Thymus (tissue), 11 donors: ENCODE measurements at regions not wholly inside any gene's neighbourhood (a gene's known extent, or its start where the extent isn't known, plus 50 kb on each side); places are given as distances from the start of the nearest gene placed in this dataset.

Source experiments
- DNase-seq, 9 donors: peaks; one replicate each; pipeline ENCODE4 v3.0.0-alpha.2; 2013; ENCODE audit warnings: low spot score in 9 of 9, low read depth in 6 of 9, missing footprints in 1 of 9
- H3K27ac ChIP-seq, 2 donors: one replicate each; pipeline ENCODE4 v1.5.1; 2013; ENCODE audit warnings: control low read depth in 1 of 2, low read depth in 1 of 2, low read length in 1 of 2, mild to moderate bottlenecking in 1 of 2, moderate library complexity in 1 of 2
- H3K27me3 ChIP-seq, 2 donors: one replicate each; pipeline ENCODE4 v1.5.1; 2013; ENCODE audit warnings: low read length in 1 of 2; ENCODE audit not compliant: control insufficient read depth in 2 of 2, insufficient read depth in 1 of 2
- H3K36me3 ChIP-seq, 2 donors: one replicate each; pipeline ENCODE4 v1.5.1; 2013; ENCODE audit warnings: low read length in 1 of 2, mild to moderate bottlenecking in 1 of 2, moderate library complexity in 1 of 2; ENCODE audit not compliant: control insufficient read depth in 2 of 2, insufficient read depth in 2 of 2
- H3K4me1 ChIP-seq, 2 donors: one replicate each; pipeline ENCODE4 v1.5.1; 2013; ENCODE audit warnings: low read length in 2 of 2; ENCODE audit not compliant: control insufficient read depth in 2 of 2, insufficient read depth in 2 of 2
- H3K4me3 ChIP-seq, 2 donors: one replicate each; pipeline ENCODE4 v1.5.1; 2013; ENCODE audit warnings: low read length in 2 of 2, control low read depth in 1 of 2, mild to moderate bottlenecking in 1 of 2
- H3K9me3 ChIP-seq, 2 donors: one replicate each; pipeline ENCODE4 v1.5.1; 2013; ENCODE audit warnings: low read length in 1 of 2, mild to moderate bottlenecking in 1 of 2; ENCODE audit not compliant: control insufficient read depth in 2 of 2, insufficient read depth in 1 of 2
- WGBS: extraction: QIAGEN DNeasy Blood & Tissue Kit; methylation state at CpG from one replicate; pipeline ENCODE4 v1.1.7; 2013; 5-methylcytosine and 5-hydroxymethylcytosine counted together
- donor health status: healthy.

GRCh38 chr10:106440355-106440754, 724.2 kb downstream of the SORCS1 start:
- Histone ChIP-seq H3K36me3 (no peaks in the 10 kb centered on the region), H3K4me1 (no peaks in the 10 kb centered on the region), H3K27me3 (no peaks in the 10 kb centered on the region), H3K27ac (no peak overlapping the region), H3K4me3 (no peak overlapping the region), H3K9me3 (no peaks in the 10 kb centered on the region)
- 91% methylated on average over 2 of the region's 2 CpGs for WGBS
- no peak for DNase-seq

- Histone ChIP-seq H3K4me1 (no peaks in the 10 kb centered on the region), H3K27ac (no peak overlapping the region)
Measured at GRCh38 chr10:106439366-106439765, 725.1 kb downstream of the SORCS1 start.

GRCh38 chr10:106438386-106438785, 726.1 kb downstream of the SORCS1 start:
- Histone ChIP-seq H3K9me3 (no peaks in the 10 kb centered on the region), H3K27me3 (no peaks in the 10 kb centered on the region), H3K27ac (no peak overlapping the region), H3K4me1 (no peaks in the 10 kb centered on the region), H3K36me3 (no peaks in the 10 kb centered on the region), H3K4me3 (no peak overlapping the region)
- 82% methylated on average over 1 of the region's 1 CpG for WGBS
- no peak for DNase-seq

More at GRCh38 chr10:106439366-106439765, 725.1 kb downstream of the SORCS1 start:
- Histone ChIP-seq H3K4me3 (no peak overlapping the region), H3K27me3 (no peaks in the 10 kb centered on the region), H3K9me3 (no peaks in the 10 kb centered on the region), H3K36me3 (no peaks in the 10 kb centered on the region)
- DNase-seq, result no peak
- 82% methylated on average over 3 of the region's 3 CpGs for WGBS

- no peaks in the 10 kb centered on the region for H3K27me3 ChIP-seq
- H3K4me1 ChIP-seq, result no peaks in the 10 kb centered on the region
- H3K4me3 ChIP-seq, result no peak overlapping the region
- 89% methylated on average over 3 of the region's 3 CpGs for WGBS
- no peak overlapping the region for H3K27ac ChIP-seq
- H3K9me3 ChIP-seq, result no peaks in the 10 kb centered on the region
- DNase-seq, result no peak
- H3K36me3 ChIP-seq, result no peaks in the 10 kb centered on the region
Measured at GRCh38 chr10:106436123-106436715, 728.3 kb downstream of the SORCS1 start.

- no peak overlapping the region for H3K27ac ChIP-seq
- H3K9me3 ChIP-seq, result no peaks in the 10 kb centered on the region
- no peaks in the 10 kb centered on the region for H3K4me1 ChIP-seq
- no peaks in the 10 kb centered on the region for H3K36me3 ChIP-seq
- WGBS, result 90% methylated on average over 1 of the region's 1 CpG
- H3K4me3 ChIP-seq, result no peak overlapping the region
- H3K27me3 ChIP-seq, result no peaks in the 10 kb centered on the region
- DNase-seq, result no peak
Measured at GRCh38 chr10:106435081-106435480, 729.4 kb downstream of the SORCS1 start.

- no peaks in the 10 kb centered on the region for H3K4me1 ChIP-seq
- no peak for DNase-seq
- no peak overlapping the region for H3K27ac ChIP-seq
- H3K4me3 ChIP-seq, result no peak overlapping the region
- no peaks in the 10 kb centered on the region for H3K27me3 ChIP-seq
- H3K36me3 ChIP-seq, result no peaks in the 10 kb centered on the region
- H3K9me3 ChIP-seq, result no peaks in the 10 kb centered on the region
- WGBS, result 91% methylated on average over 1 of the region's 1 CpG
Measured at GRCh38 chr10:106424981-106425380, 739.5 kb downstream of the SORCS1 start.

- no peak for DNase-seq
- H3K27ac ChIP-seq, result no peak overlapping the region
- 99% methylated on average over 2 of the region's 2 CpGs for WGBS
Measured at GRCh38 chr10:106424054-106424453, 740.5 kb downstream of the SORCS1 start.

GRCh38 chr10:106410331-106410730, 754.2 kb downstream of the SORCS1 start:
- 100% methylated on average over 1 of the region's 1 CpG for WGBS
- Histone ChIP-seq H3K4me3 (no peak overlapping the region), H3K27me3 (no peaks in the 10 kb centered on the region), H3K27ac (no peak overlapping the region), H3K4me1 (no peaks in the 10 kb centered on the region), H3K36me3 (no peaks in the 10 kb centered on the region), H3K9me3 (no peaks in the 10 kb centered on the region)
- DNase-seq, result no peak

More at GRCh38 chr10:106424054-106424453, 740.5 kb downstream of the SORCS1 start:
- Histone ChIP-seq H3K9me3 (no peaks in the 10 kb centered on the region), H3K4me1 (no peaks in the 10 kb centered on the region), H3K36me3 (no peaks in the 10 kb centered on the region), H3K4me3 (no peak overlapping the region), H3K27me3 (no peaks in the 10 kb centered on the region)

- Histone ChIP-seq H3K36me3 (no peaks in the 10 kb centered on the region), H3K4me1 (no peaks in the 10 kb centered on the region), H3K27me3 (no peaks in the 10 kb centered on the region), H3K27ac (no peak overlapping the region), H3K9me3 (no peaks in the 10 kb centered on the region), H3K4me3 (no peak overlapping the region)
- DNase-seq, result no peak
- WGBS, result 80% methylated on average over 4 of the region's 4 CpGs
Measured at GRCh38 chr10:106405141-106405540, 759.4 kb downstream of the SORCS1 start.
